ENCODE measurements at regions not wholly inside any gene's neighbourhood (a gene's known extent, or its start where the extent isn't known, plus 50 kb on each side); places are given as distances from the start of the nearest gene placed in this dataset.
"Not testable (repeated sequence)": the region's sequence is repeated elsewhere in the genome, so short reads cannot be mapped to it uniquely, and the experiment has no call there.

DNA sequence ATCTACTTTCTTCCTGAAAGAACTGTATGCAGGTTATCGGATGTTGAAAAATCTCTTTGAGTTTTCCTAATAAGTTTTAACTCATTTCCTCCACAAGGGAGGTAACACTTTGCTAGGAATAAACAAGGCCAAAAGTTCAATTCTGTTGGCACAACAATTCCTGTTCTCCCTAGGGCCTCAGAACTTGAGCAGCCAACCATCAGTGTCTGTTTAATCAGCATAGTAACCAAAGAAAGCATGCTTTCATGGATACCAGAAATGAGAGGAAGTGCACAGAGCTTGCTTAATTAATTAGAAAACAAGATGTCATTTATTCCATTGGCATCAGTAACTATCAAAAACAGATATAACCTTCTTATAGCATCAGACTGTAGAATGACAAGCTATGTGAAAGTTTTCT, 503.2 kb upstream of the CNTNAP5 start:
- Histone ChIP-seq H4K20me1 (ENCODE audit: insufficient read depth) (no peaks in the 10 kb centered on the region), H3K79me2 (ENCODE audit: insufficient read depth) (no peaks in the 10 kb centered on the region), H3K4me1 (ENCODE audit: control insufficient read depth in 1 of 2, insufficient read depth in 2 of 2, low read depth in 1 of 2, low read length in 1 of 2) (no peaks in the 10 kb centered on the region)

DNA sequence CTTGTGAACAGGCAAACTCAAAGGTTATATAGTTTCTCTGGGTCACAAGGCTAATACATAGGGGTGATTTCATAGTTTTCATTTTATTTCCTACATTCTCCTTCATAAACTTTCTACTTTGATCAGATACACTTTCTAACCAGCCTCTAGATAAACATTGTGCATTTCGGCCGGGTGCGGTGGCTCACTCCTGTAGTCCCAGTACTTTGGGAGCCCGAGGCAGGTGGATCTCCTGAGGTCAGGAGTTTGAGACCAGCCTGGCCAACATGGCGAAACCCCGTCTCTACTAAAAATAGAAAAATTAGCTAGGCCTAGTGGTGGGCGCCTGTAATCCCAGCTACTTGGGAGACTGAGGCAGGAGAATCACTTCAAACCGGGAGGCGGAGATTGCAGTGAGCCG, 502.6 kb upstream of the CNTNAP5 start:
- H3K27me3 ChIP-seq (ENCODE audit: insufficient read depth); H3K27ac ChIP-seq (ENCODE audit: low read depth in 2 of 2, low read length in 1 of 2); H3K4me1 ChIP-seq (ENCODE audit: control insufficient read depth in 1 of 2, insufficient read depth in 2 of 2, low read depth in 1 of 2, low read length in 1 of 2); H2AFZ ChIP-seq (ENCODE audit: low read depth); H4K20me1 ChIP-seq (ENCODE audit: insufficient read depth); H3F3A ChIP-seq (replicated peaks; ENCODE audit: insufficient read depth); CTCF ChIA-PET; H3K9me3 ChIP-seq; H3K79me2 ChIP-seq (ENCODE audit: insufficient read depth); H3K9ac ChIP-seq; POLR2A ChIA-PET; H3K4me2 ChIP-seq; DNase-seq; H3K4me3 ChIP-seq (ENCODE audit: low read depth in 2 of 2, low read length in 1 of 2); H3K9me2 ChIP-seq; H3K36me3 ChIP-seq (replicated peaks in 1 of 2; ENCODE audit: control insufficient read depth in 1 of 2, insufficient read depth in 2 of 2, low read length in 1 of 2): not testable (repeated sequence)
- WGBS (ENCODE audit: low lambda C conversion rate), result 40% methylated on average over 10 of the region's 10 CpGs

More for the DNA sequence above, 503.2 kb upstream of the CNTNAP5 start:
- Histone ChIP-seq H3K9me3 (no peaks in the 10 kb centered on the region; the same call in 1 of the 2 replicates), H3F3A (replicated peaks; ENCODE audit: insufficient read depth) (no peaks in the 10 kb centered on the region), H3K4me2 (no peak overlapping the region), H2AFZ (ENCODE audit: low read depth) (no peak overlapping the region), H3K4me3 (ENCODE audit: low read depth in 2 of 2, low read length in 1 of 2) (no peak overlapping the region), H3K9ac (no peak overlapping the region), H3K36me3 (replicated peaks in 1 of 2; ENCODE audit: control insufficient read depth in 1 of 2, insufficient read depth in 2 of 2, low read length in 1 of 2) (no peaks in the 10 kb centered on the region), H3K27me3 (ENCODE audit: insufficient read depth) (no peaks in the 10 kb centered on the region), H3K9me2 (no peaks in the 10 kb centered on the region), H3K27ac (ENCODE audit: low read depth in 2 of 2, low read length in 1 of 2) (no peak overlapping the region)
- 37% methylated on average over 1 of the region's 1 CpG for WGBS (ENCODE audit: low lambda C conversion rate)
- ChIA-PET CTCF (no interaction called here), POLR2A (no interaction called here)
- TF ChIP-seq EZH2phosphoT487 (IDR thresholded peaks at IDR 0.05; ENCODE audit: borderline replicate concordance, low read depth) (no peak), RAD21 (IDR thresholded peaks at IDR 0.05; ENCODE audit: low read length) (no peak), YY1 (IDR thresholded peaks at IDR 0.05; ENCODE audit: low read depth) (no peak), NRF1 (IDR thresholded peaks at IDR 0.05; ENCODE audit: low read depth, low read length) (no peak), FOXM1 (IDR thresholded peaks at IDR 0.05; ENCODE audit: low read depth) (no peak), SIN3A (IDR thresholded peaks at IDR 0.05; ENCODE audit: borderline replicate concordance, low read depth, low read length) (no peak), MXI1 (IDR thresholded peaks at IDR 0.05; ENCODE audit: low read depth, low read length) (no peak), GABPA (IDR thresholded peaks at IDR 0.05; ENCODE audit: low read depth) (no peak), TEAD4 (IDR thresholded peaks at IDR 0.05; ENCODE audit: borderline replicate concordance, insufficient read depth) (no peak), POLR2AphosphoS5 (IDR thresholded peaks at IDR 0.05; ENCODE audit: low read depth, low read length) (no peak), EP300 (IDR thresholded peaks at IDR 0.05; ENCODE audit: borderline replicate concordance in 1 of 2, low read depth in 1 of 2, low read length in 1 of 2) (no peak), TCF12 (IDR thresholded peaks at IDR 0.05) (no peak), TAF1 (IDR thresholded peaks at IDR 0.05; ENCODE audit: borderline replicate concordance, low read depth, low read length) (no peak)
- TF ChIP-seq, protein P1, sequence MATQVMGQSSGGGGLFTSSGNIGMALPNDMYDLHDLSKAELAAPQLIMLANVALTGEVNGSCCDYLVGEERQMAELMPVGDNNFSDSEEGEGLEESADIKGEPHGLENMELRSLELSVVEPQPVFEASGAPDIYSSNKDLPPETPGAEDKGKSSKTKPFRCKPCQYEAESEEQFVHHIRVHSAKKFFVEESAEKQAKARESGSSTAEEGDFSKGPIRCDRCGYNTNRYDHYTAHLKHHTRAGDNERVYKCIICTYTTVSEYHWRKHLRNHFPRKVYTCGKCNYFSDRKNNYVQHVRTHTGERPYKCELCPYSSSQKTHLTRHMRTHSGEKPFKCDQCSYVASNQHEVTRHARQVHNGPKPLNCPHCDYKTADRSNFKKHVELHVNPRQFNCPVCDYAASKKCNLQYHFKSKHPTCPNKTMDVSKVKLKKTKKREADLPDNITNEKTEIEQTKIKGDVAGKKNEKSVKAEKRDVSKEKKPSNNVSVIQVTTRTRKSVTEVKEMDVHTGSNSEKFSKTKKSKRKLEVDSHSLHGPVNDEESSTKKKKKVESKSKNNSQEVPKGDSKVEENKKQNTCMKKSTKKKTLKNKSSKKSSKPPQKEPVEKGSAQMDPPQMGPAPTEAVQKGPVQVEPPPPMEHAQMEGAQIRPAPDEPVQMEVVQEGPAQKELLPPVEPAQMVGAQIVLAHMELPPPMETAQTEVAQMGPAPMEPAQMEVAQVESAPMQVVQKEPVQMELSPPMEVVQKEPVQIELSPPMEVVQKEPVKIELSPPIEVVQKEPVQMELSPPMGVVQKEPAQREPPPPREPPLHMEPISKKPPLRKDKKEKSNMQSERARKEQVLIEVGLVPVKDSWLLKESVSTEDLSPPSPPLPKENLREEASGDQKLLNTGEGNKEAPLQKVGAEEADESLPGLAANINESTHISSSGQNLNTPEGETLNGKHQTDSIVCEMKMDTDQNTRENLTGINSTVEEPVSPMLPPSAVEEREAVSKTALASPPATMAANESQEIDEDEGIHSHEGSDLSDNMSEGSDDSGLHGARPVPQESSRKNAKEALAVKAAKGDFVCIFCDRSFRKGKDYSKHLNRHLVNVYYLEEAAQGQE (IDR thresholded peaks at IDR 0.05; ENCODE audit: low read depth, low read length), result no peak
- TF ChIP-seq, protein P2, sequence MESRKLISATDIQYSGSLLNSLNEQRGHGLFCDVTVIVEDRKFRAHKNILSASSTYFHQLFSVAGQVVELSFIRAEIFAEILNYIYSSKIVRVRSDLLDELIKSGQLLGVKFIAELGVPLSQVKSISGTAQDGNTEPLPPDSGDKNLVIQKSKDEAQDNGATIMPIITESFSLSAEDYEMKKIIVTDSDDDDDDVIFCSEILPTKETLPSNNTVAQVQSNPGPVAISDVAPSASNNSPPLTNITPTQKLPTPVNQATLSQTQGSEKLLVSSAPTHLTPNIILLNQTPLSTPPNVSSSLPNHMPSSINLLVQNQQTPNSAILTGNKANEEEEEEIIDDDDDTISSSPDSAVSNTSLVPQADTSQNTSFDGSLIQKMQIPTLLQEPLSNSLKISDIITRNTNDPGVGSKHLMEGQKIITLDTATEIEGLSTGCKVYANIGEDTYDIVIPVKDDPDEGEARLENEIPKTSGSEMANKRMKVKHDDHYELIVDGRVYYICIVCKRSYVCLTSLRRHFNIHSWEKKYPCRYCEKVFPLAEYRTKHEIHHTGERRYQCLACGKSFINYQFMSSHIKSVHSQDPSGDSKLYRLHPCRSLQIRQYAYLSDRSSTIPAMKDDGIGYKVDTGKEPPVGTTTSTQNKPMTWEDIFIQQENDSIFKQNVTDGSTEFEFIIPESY (IDR thresholded peaks at IDR 0.05; ENCODE audit: borderline replicate concordance, low read depth), result no peak
- TF ChIP-seq, protein P3, sequence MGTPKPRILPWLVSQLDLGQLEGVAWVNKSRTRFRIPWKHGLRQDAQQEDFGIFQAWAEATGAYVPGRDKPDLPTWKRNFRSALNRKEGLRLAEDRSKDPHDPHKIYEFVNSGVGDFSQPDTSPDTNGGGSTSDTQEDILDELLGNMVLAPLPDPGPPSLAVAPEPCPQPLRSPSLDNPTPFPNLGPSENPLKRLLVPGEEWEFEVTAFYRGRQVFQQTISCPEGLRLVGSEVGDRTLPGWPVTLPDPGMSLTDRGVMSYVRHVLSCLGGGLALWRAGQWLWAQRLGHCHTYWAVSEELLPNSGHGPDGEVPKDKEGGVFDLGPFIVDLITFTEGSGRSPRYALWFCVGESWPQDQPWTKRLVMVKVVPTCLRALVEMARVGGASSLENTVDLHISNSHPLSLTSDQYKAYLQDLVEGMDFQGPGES (IDR thresholded peaks at IDR 0.05; ENCODE audit: low read depth, low read length), result no peak
- TF ChIP-seq, protein P4, sequence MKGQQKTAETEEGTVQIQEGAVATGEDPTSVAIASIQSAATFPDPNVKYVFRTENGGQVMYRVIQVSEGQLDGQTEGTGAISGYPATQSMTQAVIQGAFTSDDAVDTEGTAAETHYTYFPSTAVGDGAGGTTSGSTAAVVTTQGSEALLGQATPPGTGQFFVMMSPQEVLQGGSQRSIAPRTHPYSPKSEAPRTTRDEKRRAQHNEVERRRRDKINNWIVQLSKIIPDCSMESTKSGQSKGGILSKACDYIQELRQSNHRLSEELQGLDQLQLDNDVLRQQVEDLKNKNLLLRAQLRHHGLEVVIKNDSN (IDR thresholded peaks at IDR 0.05; ENCODE audit: borderline replicate concordance, low read depth), result no peak
- TF ChIP-seq, protein P5, sequence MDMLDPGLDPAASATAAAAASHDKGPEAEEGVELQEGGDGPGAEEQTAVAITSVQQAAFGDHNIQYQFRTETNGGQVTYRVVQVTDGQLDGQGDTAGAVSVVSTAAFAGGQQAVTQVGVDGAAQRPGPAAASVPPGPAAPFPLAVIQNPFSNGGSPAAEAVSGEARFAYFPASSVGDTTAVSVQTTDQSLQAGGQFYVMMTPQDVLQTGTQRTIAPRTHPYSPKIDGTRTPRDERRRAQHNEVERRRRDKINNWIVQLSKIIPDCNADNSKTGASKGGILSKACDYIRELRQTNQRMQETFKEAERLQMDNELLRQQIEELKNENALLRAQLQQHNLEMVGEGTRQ (IDR thresholded peaks at IDR 0.05; ENCODE audit: borderline replicate concordance, low read depth, low read length), result no peak
- no peak for DNase-seq

All from SK-N-SH (cell line).